HG02759 (cell line): ENCODE measurements at regions not wholly inside any gene's neighbourhood (a gene's known extent, or its start where the extent isn't known, plus 50 kb on each side); places are given as distances from the start of the nearest gene placed in this dataset.
"Not testable (repeated sequence)": the region's sequence is repeated elsewhere in the genome, so short reads cannot be mapped to it uniquely, and the experiment has no call there.

Experiments
- ATAC-seq: cut with Tn5 transposase; IDR thresholded peaks from one replicate; pipeline ENCODE4 v1.9.1; 2021; ENCODE audit warnings: mild to moderate bottlenecking, moderate library complexity; ENCODE audit not compliant: unreplicated experiment

DNA sequence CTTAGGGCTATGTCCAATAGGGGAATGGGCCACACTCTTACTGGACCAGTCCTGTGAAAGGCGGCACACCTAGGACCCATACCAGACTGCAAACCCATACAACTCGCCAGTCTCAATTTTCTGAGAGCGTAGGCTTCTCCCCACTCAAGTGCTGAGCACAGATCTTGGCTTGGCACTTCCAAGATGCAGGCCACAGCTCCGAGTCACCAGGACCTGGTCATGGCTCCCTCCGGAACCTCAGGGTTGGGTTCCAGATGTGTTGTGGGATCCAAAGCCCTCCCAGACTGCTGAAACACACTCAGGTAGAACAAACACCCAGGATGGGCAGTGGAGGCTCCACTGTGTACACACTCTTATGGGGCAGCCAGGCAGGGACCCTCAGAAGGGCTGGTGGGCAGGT, 103.3 kb downstream of the TMEM144 start:
- no peak for ATAC-seq

DNA sequence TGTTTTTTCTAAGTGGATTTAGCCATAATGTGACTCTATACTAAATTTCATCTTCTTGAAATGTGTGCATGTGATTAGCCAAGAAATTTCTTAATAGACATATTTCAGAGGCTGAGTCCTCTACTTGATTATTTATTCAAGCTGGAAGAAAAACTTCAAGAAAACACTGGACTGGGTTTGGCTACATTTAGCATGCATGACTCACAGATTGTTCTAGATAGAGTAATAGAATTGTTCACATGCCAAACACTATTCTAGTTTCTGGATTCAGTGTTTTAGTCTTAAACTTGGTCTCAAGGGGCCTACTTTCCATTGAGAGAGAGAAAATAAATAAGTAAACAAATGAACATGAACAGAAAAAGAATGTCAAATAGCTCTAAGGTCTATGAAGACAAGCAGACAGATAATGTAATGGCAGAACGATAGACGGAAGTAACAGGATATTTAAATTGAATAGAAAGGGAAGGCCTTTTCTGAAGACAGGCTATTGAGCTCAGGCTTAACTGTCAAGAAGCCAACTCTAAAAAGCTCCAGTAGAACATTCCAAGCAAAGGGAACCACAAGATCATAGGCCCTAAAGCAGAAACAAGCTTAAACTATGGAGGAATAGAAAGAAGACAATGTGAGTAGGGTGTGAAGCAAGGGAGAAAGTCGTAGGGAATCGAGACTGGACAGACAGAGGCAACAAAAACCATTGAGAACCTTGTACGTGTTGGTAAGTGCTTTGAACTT, 104.6 kb downstream of the TMEM144 start:
- ATAC-seq, result no peak

DNA sequence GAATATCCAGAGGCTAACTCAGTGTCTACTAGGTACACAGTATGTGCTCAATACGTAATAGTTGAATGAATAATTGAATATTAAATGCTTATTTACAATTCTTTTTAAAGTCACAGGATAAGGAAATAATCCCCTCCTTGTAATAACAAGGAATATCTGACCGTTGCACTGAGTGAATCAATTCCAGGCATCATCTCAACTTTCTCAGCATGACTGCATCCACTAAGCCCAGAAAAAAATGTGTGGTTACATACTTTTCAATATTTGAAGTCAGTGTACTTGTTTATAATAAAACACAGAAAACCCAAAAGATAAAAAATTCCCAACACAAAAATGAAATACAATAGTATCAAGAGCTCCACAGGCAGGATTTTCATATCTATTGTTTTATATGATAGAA, 105.4 kb downstream of the TMEM144 start:
- ATAC-seq, result no peak

DNA sequence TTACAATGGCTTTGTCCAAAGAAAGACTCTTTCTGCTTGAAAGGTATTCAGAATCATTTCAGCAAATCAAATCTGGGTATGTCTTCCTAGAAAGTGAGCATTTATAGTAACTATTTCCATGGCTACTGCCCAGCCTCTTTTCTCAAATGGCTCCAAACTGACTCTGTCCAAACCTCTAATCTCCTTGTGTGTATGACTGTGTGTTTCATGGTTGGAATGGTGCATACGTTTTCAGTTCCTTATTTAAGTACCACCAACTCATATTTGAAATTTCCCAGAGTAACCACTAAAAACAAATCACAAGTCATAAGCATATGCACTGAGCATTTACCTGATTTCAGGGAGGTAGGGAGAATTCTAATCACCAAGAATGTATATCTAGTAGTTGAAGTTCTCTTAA, 106.0 kb downstream of the TMEM144 start:
- peak; percentile 70 for ATAC-seq

DNA sequence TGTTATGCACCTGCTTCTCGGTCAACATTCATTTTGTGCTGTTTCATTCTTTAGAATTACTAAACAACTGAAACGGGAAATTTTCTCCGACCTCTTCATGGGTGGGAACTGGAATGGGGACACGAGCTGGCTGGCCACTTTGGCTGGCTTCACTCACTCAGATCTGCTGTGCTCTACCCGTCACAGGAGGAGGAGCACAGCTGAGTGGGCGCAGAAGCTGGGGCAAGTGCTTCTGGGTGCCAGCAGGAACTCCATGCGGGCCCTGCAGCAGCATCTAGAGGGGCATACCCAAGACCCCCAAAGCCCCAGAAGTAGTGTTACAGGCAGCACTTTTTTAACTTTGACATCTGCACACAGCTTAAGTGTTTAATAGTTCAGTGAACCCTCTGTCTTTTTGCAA, 109.6 kb downstream of the TMEM144 start:
- ATAC-seq, result no peak

DNA sequence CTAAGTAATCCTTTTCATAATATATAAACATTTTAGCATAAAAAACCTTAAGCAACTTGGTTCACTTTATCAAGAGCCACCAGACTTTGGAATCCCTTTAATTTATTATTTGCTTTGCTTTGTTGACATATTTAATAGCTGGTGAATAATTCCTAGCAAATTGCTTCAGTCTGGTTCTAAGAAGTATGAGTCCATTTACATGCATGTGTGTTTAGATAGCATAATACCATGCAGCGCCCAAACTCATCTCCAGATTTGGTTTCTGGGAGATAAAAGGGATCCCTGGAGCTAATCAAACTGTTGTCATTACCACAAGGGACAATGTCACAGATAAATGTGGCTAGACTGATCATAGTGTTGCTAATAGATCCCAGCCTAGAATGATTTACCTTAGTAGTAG, 111.8 kb downstream of the TMEM144 start:
- no peak for ATAC-seq

DNA sequence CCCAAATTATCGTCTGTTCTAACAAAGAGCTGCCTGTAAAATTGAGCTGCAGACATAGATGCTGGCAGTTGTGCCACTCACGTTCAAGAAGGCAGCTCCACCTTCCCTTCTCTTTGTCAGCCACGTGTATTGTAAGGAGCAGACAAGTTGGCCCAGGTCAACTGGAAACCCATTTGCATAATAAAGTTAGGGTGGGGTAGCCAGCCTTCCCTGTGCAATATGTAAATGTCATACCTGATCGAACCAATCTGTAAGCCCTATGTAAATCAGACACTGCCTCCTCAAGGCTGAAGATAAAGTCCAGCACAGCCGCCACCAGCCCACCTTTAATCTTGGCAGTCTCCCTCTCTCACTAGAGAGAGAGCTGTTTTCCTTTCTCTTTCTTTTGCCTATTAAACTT, 117.2 kb downstream of the TMEM144 start:
- no peak for ATAC-seq

DNA sequence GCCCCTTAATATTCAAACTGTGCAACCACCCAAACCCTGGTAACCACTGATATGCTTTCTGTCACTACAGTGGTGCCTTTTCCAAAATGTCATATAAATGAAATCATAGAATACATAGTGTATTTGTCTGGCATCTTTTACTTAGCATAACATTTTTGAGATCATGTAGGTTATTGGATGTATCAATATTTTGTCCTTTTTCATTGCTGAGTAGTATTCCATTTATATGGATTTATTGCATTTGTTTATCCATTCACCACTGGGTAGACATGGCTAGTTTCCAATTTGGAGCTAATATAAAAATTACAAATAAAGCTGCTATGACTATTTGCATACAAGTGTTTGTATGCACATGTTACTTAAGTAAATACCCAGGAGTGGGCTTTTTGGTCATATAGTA, 121.6 kb downstream of the TMEM144 start:
- ATAC-seq, result no peak

DNA sequence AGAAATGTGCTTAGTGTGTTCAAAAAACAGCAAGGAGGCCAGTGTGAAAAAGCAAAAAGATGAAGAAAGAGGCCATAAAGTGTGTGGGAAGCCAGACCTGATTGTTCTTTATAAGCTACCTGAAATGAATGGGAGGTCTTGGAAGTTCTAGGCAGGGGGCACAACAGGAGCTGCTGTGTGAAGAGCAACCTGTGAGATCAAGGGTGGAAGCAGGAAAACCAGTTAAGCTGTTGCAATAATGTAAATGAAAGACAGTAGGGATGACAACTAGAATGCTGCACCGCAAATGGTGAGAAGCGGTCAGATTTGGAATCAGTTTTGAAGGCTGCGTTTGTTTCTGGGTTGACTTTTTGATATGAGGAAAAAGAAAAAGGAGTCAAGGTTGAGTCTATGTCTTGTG, 123.5 kb downstream of the TMEM144 start:
- ATAC-seq, result no peak

DNA sequence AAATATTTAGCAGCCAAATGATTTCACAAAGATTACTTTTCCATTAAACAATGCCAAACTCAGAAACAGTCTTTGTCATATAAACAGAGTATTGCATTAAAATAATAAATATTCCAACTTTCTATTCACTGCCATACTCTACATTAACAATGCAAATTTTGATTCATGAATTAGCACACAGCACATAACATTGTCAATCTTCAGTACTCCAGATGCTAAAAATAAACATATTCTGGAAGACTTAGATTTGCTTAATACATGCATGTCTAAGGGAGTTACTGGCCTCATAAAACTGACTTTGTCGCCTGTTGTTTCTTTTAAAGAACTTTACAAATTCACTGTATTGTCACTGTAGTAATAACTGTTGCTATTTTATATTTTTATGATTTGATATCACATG, 131.6 kb downstream of the TMEM144 start:
- no peak for ATAC-seq

DNA sequence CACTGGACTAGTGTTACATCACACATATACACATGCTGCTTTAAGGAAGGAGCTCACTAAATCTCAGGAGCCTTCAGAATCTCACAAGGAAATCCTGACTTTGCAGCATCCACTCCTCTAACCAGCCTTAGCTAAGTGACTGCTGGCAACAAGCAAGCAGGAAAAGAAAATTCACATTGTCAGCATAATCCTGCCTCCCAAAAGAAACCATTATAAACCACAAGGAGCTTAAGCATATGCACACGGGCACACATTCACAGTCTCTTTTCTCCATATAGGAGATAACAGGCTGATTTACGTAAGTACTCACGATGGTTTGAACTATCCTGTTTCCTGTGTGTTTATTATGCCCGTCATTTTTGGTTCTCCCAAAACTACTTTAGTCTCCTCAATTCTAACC, 136.3 kb downstream of the TMEM144 start:
- ATAC-seq, result no peak

DNA sequence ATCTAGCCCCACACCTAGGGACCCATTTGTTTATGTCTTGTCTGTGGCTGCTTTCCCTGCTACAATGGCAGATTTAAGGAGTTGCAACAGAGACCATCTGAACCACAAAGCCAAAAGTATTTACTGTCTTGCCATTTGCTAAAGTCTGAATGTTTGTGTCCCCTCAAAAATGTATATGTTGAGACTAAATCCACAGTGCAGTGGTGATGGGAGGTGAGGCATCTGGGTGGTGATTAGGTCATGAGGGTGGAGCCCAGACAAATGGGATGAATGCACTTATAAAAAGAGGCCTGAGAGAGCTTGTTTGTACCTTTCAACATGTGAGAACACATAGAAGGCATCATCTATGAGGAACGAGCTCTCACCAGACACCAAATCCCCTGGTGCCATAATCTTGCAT, 137.3 kb downstream of the TMEM144 start:
- ATAC-seq, result no peak

DNA sequence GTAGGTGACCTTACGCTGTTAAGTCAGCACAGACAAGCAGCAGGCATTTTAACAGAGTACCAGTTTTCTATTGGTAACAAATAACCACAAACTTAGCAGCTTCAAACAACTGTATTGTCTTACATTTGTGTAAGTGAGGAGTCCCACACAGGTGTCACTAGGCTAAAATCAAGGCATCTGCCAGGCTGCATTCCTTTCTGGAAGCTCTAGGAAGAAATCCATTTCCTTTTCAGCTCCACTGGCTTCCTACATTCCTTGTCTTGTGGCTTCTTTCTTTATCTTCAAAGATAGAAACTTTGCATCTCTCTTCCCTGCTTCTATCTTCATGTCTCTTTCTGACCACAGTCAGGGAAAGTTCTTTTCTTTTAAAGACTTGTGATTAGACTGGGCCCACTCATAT, 139.9 kb downstream of the TMEM144 start:
- no peak for ATAC-seq

DNA sequence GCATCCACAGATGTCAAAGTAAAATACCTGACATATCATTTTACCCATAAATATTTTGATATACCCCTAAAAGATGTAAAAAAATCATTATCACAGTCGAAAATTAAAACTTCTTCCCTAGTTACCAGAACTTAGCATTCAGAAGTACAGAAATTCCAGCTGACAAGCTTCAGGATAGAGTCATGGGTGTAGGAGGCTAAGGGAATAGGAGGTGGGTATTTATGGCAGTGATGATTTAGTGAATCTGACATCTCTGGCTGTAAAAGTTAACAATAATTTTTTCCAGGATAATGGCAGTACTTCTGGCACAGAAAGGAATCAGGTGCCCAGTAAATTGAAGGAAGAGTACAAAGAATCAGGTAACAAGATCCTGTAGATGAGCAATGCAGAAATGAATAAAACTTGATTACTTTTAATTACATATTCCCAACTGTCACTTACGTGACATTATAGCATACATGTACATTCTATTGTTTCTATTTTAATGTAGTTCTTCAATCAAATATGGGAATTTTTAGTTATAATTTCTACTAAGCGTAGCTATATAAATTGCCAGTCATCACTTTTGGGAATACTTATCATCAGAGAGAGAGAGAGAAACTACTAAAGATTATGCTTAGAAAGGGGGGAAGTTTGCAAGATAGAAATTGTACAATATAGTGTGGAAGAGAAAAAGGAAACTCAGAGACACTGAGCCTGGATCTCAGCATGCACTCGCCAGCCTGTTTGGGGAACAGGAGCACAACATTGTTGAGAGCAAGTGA, 143.4 kb downstream of the TMEM144 start:
- no peak for ATAC-seq

DNA sequence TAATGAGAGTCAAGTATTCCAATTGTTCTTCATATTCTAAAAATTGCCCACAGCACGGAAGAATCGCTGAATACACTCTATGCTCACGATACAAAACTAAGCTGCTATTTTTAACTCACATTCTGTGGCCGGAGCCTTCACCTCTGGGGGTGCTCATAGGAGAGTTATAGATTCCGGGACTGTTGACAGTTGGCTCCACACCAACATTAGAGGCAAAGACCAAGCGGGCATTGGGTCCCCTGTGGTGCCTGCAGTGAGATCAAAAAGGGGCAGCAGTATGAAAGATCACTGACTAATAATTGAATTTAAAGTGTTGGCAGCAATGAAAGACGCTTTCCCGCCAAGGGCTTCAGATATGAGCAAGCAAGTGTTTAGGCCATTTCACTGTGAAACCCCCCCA, 146.0 kb downstream of the TMEM144 start:
- no peak for ATAC-seq

DNA sequence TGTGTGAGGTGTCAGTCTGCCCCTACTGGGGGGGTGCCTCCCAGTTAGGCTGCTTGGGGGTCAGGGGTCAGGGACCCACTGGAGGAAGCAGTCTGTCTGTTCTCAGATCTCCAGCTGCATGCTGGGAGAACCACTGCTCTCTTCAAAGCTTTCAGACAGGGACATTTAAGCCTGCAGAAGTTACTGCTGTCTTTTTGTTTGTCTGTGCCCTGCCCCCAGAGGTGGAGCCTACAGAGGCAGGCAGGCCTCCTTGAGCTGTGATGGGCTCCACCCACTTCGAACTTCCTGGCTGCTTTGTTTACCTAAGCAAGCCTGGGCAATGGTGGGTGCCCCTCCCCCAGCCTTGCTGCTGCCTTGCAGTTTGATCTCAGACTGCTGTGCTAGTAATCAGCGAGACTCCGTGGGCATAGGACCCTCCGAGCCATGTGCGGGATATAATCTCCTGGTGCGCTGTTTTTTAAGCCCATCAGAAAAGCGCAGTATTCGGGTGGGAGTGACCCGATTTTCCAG, 153.7 kb upstream of the RXFP1 start:
- not testable (repeated sequence) for ATAC-seq

DNA sequence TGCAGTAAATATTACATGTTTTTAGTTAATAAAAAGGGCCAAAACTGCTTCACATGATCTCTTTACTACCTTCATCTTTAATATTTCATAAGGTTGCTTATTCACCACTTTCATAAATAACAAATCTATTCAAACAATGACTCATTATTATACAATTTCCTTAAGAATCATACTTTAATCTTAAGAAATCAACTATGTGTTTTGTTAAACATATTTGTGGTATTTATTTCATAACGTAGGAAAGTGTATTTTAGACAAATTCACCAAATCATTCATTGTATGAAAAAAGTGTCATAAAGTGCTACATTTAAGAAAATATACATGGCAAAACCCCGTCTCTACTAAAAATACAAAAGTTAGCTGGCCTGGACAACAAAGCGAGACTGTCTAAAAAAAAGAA, 150.5 kb upstream of the RXFP1 start:
- no peak for ATAC-seq

DNA sequence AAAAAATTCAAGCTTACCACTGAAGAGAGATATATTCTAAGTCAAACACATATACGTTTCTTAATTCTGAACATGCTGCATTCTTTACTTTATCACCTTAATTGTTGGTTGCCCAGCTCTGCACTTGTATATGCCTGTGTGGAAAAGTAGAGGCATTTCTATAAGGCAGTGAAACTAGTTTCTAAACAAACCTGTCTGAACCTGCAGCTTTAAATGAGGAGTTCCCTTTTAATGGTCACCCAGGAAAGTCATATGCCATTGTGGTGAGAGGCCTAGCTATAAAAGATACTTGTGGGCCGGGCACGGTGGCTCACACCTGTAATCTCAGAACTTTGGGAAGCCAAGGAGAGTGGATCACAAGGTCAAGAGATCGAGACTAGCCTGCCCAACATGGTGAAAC, 147.4 kb upstream of the RXFP1 start:
- no peak for ATAC-seq

DNA sequence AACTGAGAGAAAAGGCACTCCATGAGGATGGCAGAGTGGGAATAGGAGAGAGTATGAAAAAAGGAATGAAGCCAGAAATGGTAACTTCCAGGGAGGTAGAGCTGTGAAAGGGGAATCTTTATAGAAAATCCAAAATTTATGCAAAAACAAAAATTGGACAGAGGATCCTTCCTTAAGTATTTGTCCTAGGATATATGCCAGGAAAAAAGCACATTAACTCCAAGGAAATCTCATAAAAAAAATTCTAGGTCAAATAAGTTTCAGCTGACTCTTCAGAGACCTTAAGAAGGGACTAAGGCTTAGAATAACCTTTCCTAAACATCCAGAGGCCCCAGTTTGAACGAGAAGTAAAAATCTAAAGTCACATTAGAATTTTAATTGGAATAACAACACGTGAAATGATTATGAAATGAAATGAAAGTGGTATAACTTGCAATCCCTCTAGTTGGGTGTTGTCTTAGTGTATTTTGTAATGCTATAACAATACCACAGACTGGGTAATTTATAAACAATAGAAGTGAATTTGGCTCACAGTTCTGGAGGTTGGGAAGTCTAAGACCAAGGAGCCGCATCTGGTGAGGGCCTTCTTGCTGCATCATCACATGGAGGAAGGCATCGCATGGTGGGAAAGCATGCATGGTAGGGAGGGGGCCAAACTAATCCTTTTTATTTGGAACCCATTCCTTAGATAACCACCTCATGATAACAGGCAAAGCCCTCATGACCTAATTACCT, 145.4 kb upstream of the RXFP1 start:
- ATAC-seq, result no peak

DNA sequence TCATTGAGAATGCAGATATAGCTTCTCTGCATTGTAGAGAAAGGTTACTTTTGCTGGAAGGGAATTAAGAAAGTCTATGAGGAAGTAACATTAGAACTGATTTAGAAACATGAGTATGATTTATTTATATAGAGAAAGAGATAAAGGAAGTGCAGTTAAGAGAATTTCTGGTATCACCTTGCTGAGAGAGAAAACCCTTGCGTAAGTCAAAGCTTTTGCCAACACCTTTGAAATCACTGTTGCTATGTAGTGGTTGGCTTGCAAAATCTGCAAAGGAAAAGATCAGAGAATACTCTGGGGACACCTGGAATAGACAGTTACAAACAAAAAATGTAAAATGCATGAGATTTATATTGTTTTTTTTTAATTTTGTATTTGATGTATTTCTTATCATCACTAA, 137.3 kb upstream of the RXFP1 start:
- ATAC-seq, result no peak

DNA sequence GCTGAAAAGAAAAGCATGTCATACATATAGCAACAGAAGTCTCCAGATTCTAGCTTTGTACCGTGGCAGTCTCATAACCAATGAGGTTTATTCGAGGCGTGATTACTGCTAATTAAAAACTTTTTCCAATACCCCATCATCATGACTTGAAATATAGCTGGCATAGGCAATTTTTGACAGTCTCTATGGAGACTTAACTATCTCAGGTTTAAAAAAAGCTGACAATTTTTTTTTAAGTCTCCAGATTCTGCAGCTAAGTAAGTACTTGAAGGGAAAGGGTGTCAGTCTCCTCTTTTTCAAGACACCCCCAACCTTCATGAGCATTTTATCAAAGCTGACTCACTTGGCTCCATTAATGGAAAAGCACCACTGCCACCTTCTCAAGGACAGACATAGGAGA, 126.3 kb upstream of the RXFP1 start:
- no peak for ATAC-seq

DNA sequence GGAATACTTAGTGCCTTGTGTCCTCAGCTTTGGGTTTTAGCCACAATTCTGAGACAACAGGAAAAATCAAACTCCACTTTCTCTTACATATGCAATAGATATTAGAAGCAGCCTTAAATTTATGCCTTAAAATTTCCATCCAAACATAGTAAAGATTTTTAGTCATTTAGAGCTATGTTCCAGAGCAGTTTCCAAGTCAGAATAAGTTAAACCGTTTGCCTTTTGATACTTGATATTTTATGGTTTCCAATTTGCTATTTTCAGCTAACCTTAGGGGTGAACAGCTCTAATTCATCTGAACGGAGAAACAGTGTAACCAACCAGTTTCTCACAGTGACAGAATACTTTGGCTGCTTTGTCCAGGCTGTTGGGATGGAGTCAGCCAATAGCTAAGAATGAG, 125.8 kb upstream of the RXFP1 start:
- no peak for ATAC-seq
